GM19455 (cell line): ENCODE measurements at regions not wholly inside any gene's neighbourhood (a gene's known extent, or its start where the extent isn't known, plus 50 kb on each side); places are given as distances from the start of the nearest gene placed in this dataset.
"Not testable (repeated sequence)": the region's sequence is repeated elsewhere in the genome, so short reads cannot be mapped to it uniquely, and the experiment has no call there.

Experiments
- ATAC-seq: cut with Tn5 transposase; IDR thresholded peaks from one replicate; pipeline ENCODE4 v1.9.1; 2021; ENCODE audit not compliant: unreplicated experiment

GRCh38 chr7:152504816-152505215, 69.0 kb upstream of the KMT2C start:
- no peak for ATAC-seq

GRCh38 chr7:152504367-152504766, 68.6 kb upstream of the KMT2C start:
- ATAC-seq, result no peak

GRCh38 chr7:152502813-152503790, 67.3 kb upstream of the KMT2C start:
- ATAC-seq, result no peak

- no peak for ATAC-seq
Observed at GRCh38 chr7:152501506-152501905, 65.7 kb upstream of the KMT2C start.

GRCh38 chr7:152499969-152500368, 64.2 kb upstream of the KMT2C start:
- not testable (repeated sequence) for ATAC-seq

GRCh38 chr7:152495867-152496266, 60.1 kb upstream of the KMT2C start:
- ATAC-seq, result no peak

GRCh38 chr7:152492952-152493351, 57.1 kb upstream of the KMT2C start:
- ATAC-seq, result no peak

GRCh38 chr7:152489044-152489443, 53.2 kb upstream of the KMT2C start:
- no peak for ATAC-seq

- ATAC-seq, result no peak
Observed at GRCh38 chr7:152486968-152487367, 51.2 kb upstream of the KMT2C start.

GRCh38 chr7:152485826-152486225, 50.0 kb upstream of the KMT2C start:
- ATAC-seq, result no peak
